Left ventricle myocardium inferior (tissue), 1 donor: ENCODE measurements at regions not wholly inside any gene's neighbourhood (a gene's known extent, or its start where the extent isn't known, plus 50 kb on each side); places are given as distances from the start of the nearest gene placed in this dataset.
"Not testable (repeated sequence)": the region's sequence is repeated elsewhere in the genome, so short reads cannot be mapped to it uniquely, and the experiment has no call there.

Source experiments
- DNase-seq: peaks from one replicate; pipeline ENCODE4 v3.0.0-alpha.2; 2020
- H3K27ac ChIP-seq: fragments of 200-600 bp; replicated peaks from 2 replicates; pipeline ENCODE4 v1.8.0; 2021
- H3K27me3 ChIP-seq: fragments of 200-600 bp; 2 replicates; pipeline ENCODE4 v1.8.0; 2021; ENCODE audit warnings: low read depth
- H3K36me3 ChIP-seq: fragments of 200-600 bp; 2 replicates; pipeline ENCODE4 v1.8.0; 2021
- H3K4me1 ChIP-seq: fragments of 200-600 bp; 2 replicates; pipeline ENCODE4 v1.8.0; 2021
- H3K4me3 ChIP-seq: fragments of 200-600 bp; 2 replicates; pipeline ENCODE4 v1.8.0; 2021; ENCODE audit warnings: mild to moderate bottlenecking, moderate library complexity
- H3K9me3 ChIP-seq: fragments of 200-600 bp; replicated peaks from 2 replicates; pipeline ENCODE4 v1.8.0; 2021
- CTCF ChIP-seq: fragments of 200-600 bp; IDR thresholded peaks from 2 replicates; pipeline ENCODE4 v1.8.0; 2021; ENCODE audit warnings: antibody characterized with exemption, mild to moderate bottlenecking, borderline replicate concordance
- intact Hi-C: fragments of 100-400 bp; cut with micrococcal nuclease; formaldehyde crosslinking; loops from one replicate; pipeline ENCODE4 v1.11.0; 2022
- donor health status: DM: no; HTN: yes; CAD: no; lungs with severe emphysema.

- Histone ChIP-seq H3K9me3 (peaks cover 7% of the 10 kb centered on the region), H3K27me3 (no peaks in the 10 kb centered on the region), H3K4me1 (no peaks in the 10 kb centered on the region), H3K36me3 (no peaks in the 10 kb centered on the region), H3K27ac (no peak overlapping the region), H3K4me3 (no peak overlapping the region)
- intact Hi-C loops: no loop called here
- no peak for DNase-seq
- no peak for TF ChIP-seq CTCF
Measured at GRCh38 chr2:78839259-78839658, 186.2 kb upstream of the REG3G start.

- intact Hi-C loops, H3K4me3 ChIP-seq, H3K27me3 ChIP-seq: not testable (repeated sequence)
Measured at GRCh38 chr2:78840311-78840710, 185.2 kb upstream of the REG3G start.

GRCh38 chr2:78845664-78846185 lies 179.8 kb upstream of the REG3G start:
- Histone ChIP-seq H3K27me3 (no peaks in the 10 kb centered on the region), H3K4me1 (no peaks in the 10 kb centered on the region), H3K27ac (no peak overlapping the region), H3K4me3 (no peak overlapping the region), H3K36me3 (no peaks in the 10 kb centered on the region), H3K9me3 (peaks cover 7% of the 10 kb centered on the region)
- intact Hi-C loops: no loop called here
- TF ChIP-seq CTCF: no peak
- no peak for DNase-seq

More at GRCh38 chr2:78840311-78840710, 185.2 kb upstream of the REG3G start:
- H3K4me1 ChIP-seq, DNase-seq, H3K9me3 ChIP-seq, H3K27ac ChIP-seq, H3K36me3 ChIP-seq: not testable (repeated sequence)

GRCh38 chr2:78861546-78861945 lies 164.0 kb upstream of the REG3G start:
- H3K27me3 ChIP-seq: no peaks in the 10 kb centered on the region
- no peak overlapping the region for H3K27ac ChIP-seq
- H3K4me3 ChIP-seq: no peak overlapping the region
- intact Hi-C loops: no loop called here
- H3K36me3 ChIP-seq: no peaks in the 10 kb centered on the region
- DNase-seq: no peak
- H3K4me1 ChIP-seq: no peaks in the 10 kb centered on the region
- H3K9me3 ChIP-seq: peaks cover 25% of the 10 kb centered on the region
- no peak for TF ChIP-seq CTCF

- H3K4me3 ChIP-seq: no peak overlapping the region
- H3K36me3 ChIP-seq: no peaks in the 10 kb centered on the region
- intact Hi-C loops: no loop called here
- DNase-seq: no peak
- H3K9me3 ChIP-seq: peaks cover 7% of the 10 kb centered on the region
- H3K4me1 ChIP-seq: no peaks in the 10 kb centered on the region
- no peak overlapping the region for H3K27ac ChIP-seq
- no peaks in the 10 kb centered on the region for H3K27me3 ChIP-seq
- no peak for TF ChIP-seq CTCF
Measured at GRCh38 chr2:78864205-78864604, 161.3 kb upstream of the REG3G start.

- Histone ChIP-seq H3K27ac (no peak overlapping the region), H3K9me3 (no peaks in the 10 kb centered on the region), H3K4me3 (no peak overlapping the region), H3K27me3 (no peaks in the 10 kb centered on the region), H3K36me3 (no peaks in the 10 kb centered on the region), H3K4me1 (no peaks in the 10 kb centered on the region)
- no peak for DNase-seq
- TF ChIP-seq CTCF: no peak
- intact Hi-C loops: no loop called here
Measured at GRCh38 chr2:78865667-78866066, 159.8 kb upstream of the REG3G start.
